ENCODE measurements at regions not wholly inside any gene's neighbourhood (a gene's known extent, or its start where the extent isn't known, plus 50 kb on each side); places are given as distances from the start of the nearest gene placed in this dataset.

DNA sequence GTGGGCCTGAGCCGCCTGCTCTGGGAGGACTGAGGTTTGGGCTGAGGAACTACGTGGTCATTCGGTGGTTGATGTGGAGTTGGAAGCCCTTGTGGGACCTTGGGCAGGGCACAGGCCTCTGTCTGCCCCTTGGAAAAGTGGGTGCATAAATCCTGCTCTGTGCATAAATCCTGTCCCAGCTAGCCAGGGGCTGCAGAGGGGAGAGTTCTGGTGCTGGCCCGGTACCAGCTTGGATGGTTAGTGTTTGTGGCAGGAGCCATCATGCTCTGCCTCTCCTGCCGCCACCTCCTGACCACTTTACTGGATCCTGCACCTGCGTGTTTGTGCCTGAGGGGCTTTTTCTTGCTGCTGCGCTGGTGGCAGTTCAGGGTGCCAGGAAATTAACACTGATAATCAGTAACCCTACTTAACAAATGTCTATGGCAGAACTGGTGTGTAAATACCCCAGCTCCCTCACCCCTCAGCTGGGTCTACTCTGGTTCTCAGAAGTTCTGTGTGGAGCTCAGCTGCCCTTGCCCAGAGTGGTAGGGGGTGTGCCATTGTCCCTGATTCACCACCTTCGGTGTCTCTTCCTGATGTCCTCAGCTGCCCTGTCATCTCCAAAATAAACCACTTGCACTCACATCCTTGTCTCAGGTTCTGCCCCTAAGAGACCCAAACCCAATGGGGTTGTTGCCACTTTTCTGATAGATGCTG, 156.8 kb downstream of the GLI2 start:
- no peaks in the 10 kb centered on the region for H3K4me1 ChIP-seq (ENCODE audit: control insufficient read depth, extremely low read depth, insufficient read depth, low read length)
- no peaks in the 10 kb centered on the region for H3K36me3 ChIP-seq (ENCODE audit: control insufficient read depth in 2 of 2, extremely low read depth in 1 of 2, insufficient read depth in 2 of 2, low read length in 2 of 2)
- no TSS peak for BruUV-seq (replicated peaks)
- ChIA-PET POLR2A (no interaction called here), CTCF (no interaction called here)
- no peak for TF ChIP-seq EZH2 (IDR thresholded peaks at IDR 0.05; ENCODE audit: borderline replicate concordance, low read depth, low read length, severe bottlenecking)
- TF ChIP-seq, protein P1, sequence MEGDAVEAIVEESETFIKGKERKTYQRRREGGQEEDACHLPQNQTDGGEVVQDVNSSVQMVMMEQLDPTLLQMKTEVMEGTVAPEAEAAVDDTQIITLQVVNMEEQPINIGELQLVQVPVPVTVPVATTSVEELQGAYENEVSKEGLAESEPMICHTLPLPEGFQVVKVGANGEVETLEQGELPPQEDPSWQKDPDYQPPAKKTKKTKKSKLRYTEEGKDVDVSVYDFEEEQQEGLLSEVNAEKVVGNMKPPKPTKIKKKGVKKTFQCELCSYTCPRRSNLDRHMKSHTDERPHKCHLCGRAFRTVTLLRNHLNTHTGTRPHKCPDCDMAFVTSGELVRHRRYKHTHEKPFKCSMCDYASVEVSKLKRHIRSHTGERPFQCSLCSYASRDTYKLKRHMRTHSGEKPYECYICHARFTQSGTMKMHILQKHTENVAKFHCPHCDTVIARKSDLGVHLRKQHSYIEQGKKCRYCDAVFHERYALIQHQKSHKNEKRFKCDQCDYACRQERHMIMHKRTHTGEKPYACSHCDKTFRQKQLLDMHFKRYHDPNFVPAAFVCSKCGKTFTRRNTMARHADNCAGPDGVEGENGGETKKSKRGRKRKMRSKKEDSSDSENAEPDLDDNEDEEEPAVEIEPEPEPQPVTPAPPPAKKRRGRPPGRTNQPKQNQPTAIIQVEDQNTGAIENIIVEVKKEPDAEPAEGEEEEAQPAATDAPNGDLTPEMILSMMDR (IDR thresholded peaks at IDR 0.05; ENCODE audit: extremely low read depth in 1 of 2, insufficient read depth in 1 of 2, low read depth in 1 of 2, low read length in 2 of 2), result no peak
- TF ChIP-seq JUN (IDR thresholded peaks at IDR 0.05; ENCODE audit: borderline replicate concordance, insufficient read depth, insufficient read length, low read depth), result no peak
- TF ChIP-seq FOS (IDR thresholded peaks at IDR 0.05; ENCODE audit: borderline replicate concordance, insufficient read depth, low read length), result no peak
- TF ChIP-seq POLR2AphosphoS5 (IDR thresholded peaks at IDR 0.05; ENCODE audit: insufficient read depth, low read depth, low read length), result no peak
- TF ChIP-seq GATA2 (IDR thresholded peaks at IDR 0.05; ENCODE audit: insufficient read depth, insufficient read length, low read depth, low read length), result no peak
- H4K20me1 ChIP-seq (replicated peaks; ENCODE audit: control insufficient read depth, extremely low read depth, insufficient read depth, low read length), result no peaks in the 10 kb centered on the region
- H3K4me2 ChIP-seq (ENCODE audit: insufficient read depth, low read length), result no peak overlapping the region
- H2AFZ ChIP-seq (ENCODE audit: low read depth, low read length), result no peak overlapping the region
- no peaks in the 10 kb centered on the region for H3K9me3 ChIP-seq (replicated peaks; ENCODE audit: control insufficient read depth, insufficient read depth, low read length)
- intact Hi-C loops (cut with micrococcal nuclease), result no loop called here
- H3K27ac ChIP-seq (ENCODE audit: insufficient read depth, low read depth, low read length), result no peak overlapping the region
- dilution Hi-C loops (cut with MboI; ENCODE audit: extremely low pct_ligation_motif_present, low sequenced_read_pairs), result no loop called here
- no peak overlapping the region for H3K4me3 ChIP-seq (replicated peaks in 1 of 3; ENCODE audit: insufficient read depth in 1 of 3, low read depth in 1 of 3, low read length in 3 of 3)
- no peak for DNase-seq (ENCODE audit: low read depth, low spot score)
- no peak for FAIRE-seq
- peaks cover 5 to 9% of the 10 kb centered on the region in 2 experiments for H3K27me3 ChIP-seq (ENCODE audit: control insufficient read depth in 2 of 2, insufficient read depth in 2 of 2, low read length in 2 of 2)
- no peaks in the 10 kb centered on the region for H3K9me1 ChIP-seq (replicated peaks; ENCODE audit: control insufficient read depth, extremely low read depth, insufficient read depth, low read length)
- no peaks in the 10 kb centered on the region for H3K79me2 ChIP-seq (ENCODE audit: control insufficient read depth, insufficient read depth, low read length)
- no peak overlapping the region for H3K9ac ChIP-seq (replicated peaks; ENCODE audit: extremely low read depth, insufficient read depth, low read length)
